Fibroblast of skin of abdomen (primary cell): ENCODE measurements at regions not wholly inside any gene's neighbourhood (a gene's known extent, or its start where the extent isn't known, plus 50 kb on each side); places are given as distances from the start of the nearest gene placed in this dataset.
"Not testable (repeated sequence)": the region's sequence is repeated elsewhere in the genome, so short reads cannot be mapped to it uniquely, and the experiment has no call there.

ENCODE experiments used
- DNase-seq: peaks from one replicate; pipeline ENCODE4 v3.0.0-alpha.2; 2013

- peak; percentile 59 for DNase-seq
These were observed 184.6 kb upstream of the AGTR1 start for GRCh38 chr3:148513096-148513543.

GRCh38 chr3:148518520-148518919 lies 179.2 kb upstream of the AGTR1 start:
- no peak for DNase-seq

GRCh38 chr3:148525621-148526020 lies 172.1 kb upstream of the AGTR1 start:
- not testable (repeated sequence) for DNase-seq

- DNase-seq: peak; percentile 39
These were observed 169.7 kb upstream of the AGTR1 start for GRCh38 chr3:148528024-148528423.

- DNase-seq: no peak
These were observed 165.9 kb upstream of the AGTR1 start for GRCh38 chr3:148531836-148532235.

GRCh38 chr3:148532326-148532725 lies 165.4 kb upstream of the AGTR1 start:
- DNase-seq: no peak

GRCh38 chr3:148532774-148533173 lies 164.9 kb upstream of the AGTR1 start:
- no peak for DNase-seq

- no peak for DNase-seq
These were observed 163.4 kb upstream of the AGTR1 start for GRCh38 chr3:148534089-148534988.

GRCh38 chr3:148535001-148535400 lies 162.7 kb upstream of the AGTR1 start:
- DNase-seq: no peak

- DNase-seq: no peak
These were observed 157.4 kb upstream of the AGTR1 start for GRCh38 chr3:148540266-148540665.

GRCh38 chr3:148540851-148541250 lies 156.9 kb upstream of the AGTR1 start:
- DNase-seq: no peak

- DNase-seq: no peak
These were observed 150.7 kb upstream of the AGTR1 start for GRCh38 chr3:148546959-148547358.

- DNase-seq: no peak
These were observed 145.9 kb upstream of the AGTR1 start for GRCh38 chr3:148551767-148552260.

GRCh38 chr3:148554367-148554766 lies 143.3 kb upstream of the AGTR1 start:
- no peak for DNase-seq

GRCh38 chr3:148556664-148557063 lies 141.0 kb upstream of the AGTR1 start:
- DNase-seq: no peak

- DNase-seq: not testable (repeated sequence)
These were observed 120.1 kb upstream of the AGTR1 start for GRCh38 chr3:148577579-148577978.

- DNase-seq: no peak
These were observed 115.6 kb upstream of the AGTR1 start for GRCh38 chr3:148582126-148582525.

GRCh38 chr3:148583793-148584192 lies 113.9 kb upstream of the AGTR1 start:
- no peak for DNase-seq

- DNase-seq: no peak
These were observed 113.3 kb upstream of the AGTR1 start for GRCh38 chr3:148584438-148584837.

GRCh38 chr3:148585671-148586379 lies 111.9 kb upstream of the AGTR1 start:
- DNase-seq: no peak

- DNase-seq: no peak
These were observed 109.4 kb upstream of the AGTR1 start for GRCh38 chr3:148588291-148588690.

GRCh38 chr3:148591525-148591924 lies 106.2 kb upstream of the AGTR1 start:
- no peak for DNase-seq

- DNase-seq: no peak
These were observed 99.1 kb upstream of the AGTR1 start for GRCh38 chr3:148598619-148599018.

- no peak for DNase-seq
These were observed 98.2 kb upstream of the AGTR1 start for GRCh38 chr3:148599481-148599880.
